ENCODE measurements at regions not wholly inside any gene's neighbourhood (a gene's known extent, or its start where the extent isn't known, plus 50 kb on each side); places are given as distances from the start of the nearest gene placed in this dataset.

DNA sequence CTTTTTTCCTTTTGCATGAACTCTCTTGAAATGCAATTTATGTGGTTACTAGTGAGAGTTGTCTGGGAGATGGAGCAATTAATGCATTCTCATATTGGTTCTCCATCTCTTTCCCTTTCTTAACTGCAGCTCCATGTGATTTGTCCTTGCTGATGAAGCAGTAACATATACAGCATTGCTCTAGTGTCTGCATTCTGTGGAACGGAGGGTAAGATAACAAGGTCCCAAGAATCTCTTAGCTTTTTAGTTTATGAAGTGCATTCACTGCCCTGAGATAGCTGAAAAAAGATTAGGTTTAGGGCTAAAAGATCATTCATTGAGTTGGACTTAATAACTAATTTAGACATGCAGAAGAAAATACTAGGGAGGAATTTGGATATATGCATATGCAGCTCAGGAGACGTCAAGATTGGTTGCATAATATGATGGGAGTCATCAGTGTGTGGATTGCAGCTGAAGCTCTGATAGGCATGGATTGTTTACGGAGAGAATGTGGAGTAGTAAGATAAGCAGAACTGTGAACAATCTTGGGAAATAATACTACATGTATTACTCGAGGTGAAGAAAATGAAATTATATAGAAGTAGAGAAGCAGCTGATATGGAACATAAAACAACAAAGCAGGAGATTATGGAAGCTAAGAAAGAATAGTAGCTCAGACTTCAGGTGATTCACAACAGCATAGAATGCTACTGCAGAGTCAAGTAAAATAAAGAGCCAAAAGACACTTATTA lies 404.7 kb downstream of the ARL4A start:
- BruUV-seq (replicated peaks) = no TSS peak
- Histone ChIP-seq H3K9me2 (ENCODE audit: insufficient read depth) (no peaks in the 10 kb centered on the region), H3K9me3 (ENCODE audit: control insufficient read depth in 1 of 2, insufficient read depth in 1 of 2, low read depth in 1 of 2, low read length in 2 of 2) (no peaks in the 10 kb centered on the region), H4K20me1 (ENCODE audit: insufficient read depth) (no peaks in the 10 kb centered on the region), H3K4me1 (ENCODE audit: control insufficient read depth in 1 of 2, insufficient read depth in 2 of 2, low read length in 2 of 2) (no peaks in the 10 kb centered on the region), H3K36me3 (ENCODE audit: control insufficient read depth in 1 of 2, insufficient read depth in 2 of 2, low read length in 2 of 2) (no peaks in the 10 kb centered on the region), H3K9ac (ENCODE audit: low read length) (no peak overlapping the region), H3K27me3 (ENCODE audit: insufficient read depth, low read length) (no peaks in the 10 kb centered on the region), H3K79me2 (ENCODE audit: insufficient read depth, low read length) (no peaks in the 10 kb centered on the region), H3K4me2 (ENCODE audit: low read length) (no peak overlapping the region), H2AFZ (ENCODE audit: low read depth, low read length, poor library complexity, severe bottlenecking) (no peak overlapping the region), H3K27ac (ENCODE audit: low read depth, low read length) (no peak overlapping the region), H3K4me3 (replicated peaks in 1 of 2; ENCODE audit: low read depth in 1 of 2, low read length in 2 of 2) (no peak overlapping the region)
- RAD21 ChIA-PET (ENCODE audit: low non-redundant PET in 1 of 2, low total read pairs in 2 of 2, uncharacterized antibody in 2 of 2, unreplicated experiment in 2 of 2) = no interaction called here
- intact Hi-C loops (cut with micrococcal nuclease) = no loop called here
- ATAC-seq (no peak), DNase-seq (ENCODE audit: low read depth, low spot score) (no peak)
- POLR2A ChIA-PET = no interaction called here
- CTCF ChIA-PET = no interaction called here
- TF ChIP-seq, protein P1, sequence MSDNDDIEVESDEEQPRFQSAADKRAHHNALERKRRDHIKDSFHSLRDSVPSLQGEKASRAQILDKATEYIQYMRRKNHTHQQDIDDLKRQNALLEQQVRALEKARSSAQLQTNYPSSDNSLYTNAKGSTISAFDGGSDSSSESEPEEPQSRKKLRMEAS (IDR thresholded peaks at IDR 0.05) = no peak
- no peak for TF ChIP-seq CTCF (IDR thresholded peaks at IDR 0.05 in 2 of 3, conservative IDR thresholded peaks at IDR 0.05 in 1 of 3; ENCODE audit: borderline replicate concordance in 1 of 3, insufficient read depth in 1 of 3, low read depth in 2 of 3, low read length in 2 of 3)
- TF ChIP-seq POLR2A (IDR thresholded peaks at IDR 0.05; ENCODE audit: borderline replicate concordance, extremely low read depth, insufficient read depth, insufficient read length) = no peak
- TF ChIP-seq SRF (IDR thresholded peaks at IDR 0.05; ENCODE audit: low read depth) = no peak
- no peak for TF ChIP-seq ELF1 (IDR thresholded peaks at IDR 0.05; ENCODE audit: borderline replicate concordance, low read depth)
- no peak for TF ChIP-seq ZNF274 (IDR thresholded peaks at IDR 0.05; ENCODE audit: low read depth, low read length)
- TF ChIP-seq CBX3 (IDR thresholded peaks at IDR 0.05; ENCODE audit: low read depth) = no peak
- TF ChIP-seq, protein P2, sequence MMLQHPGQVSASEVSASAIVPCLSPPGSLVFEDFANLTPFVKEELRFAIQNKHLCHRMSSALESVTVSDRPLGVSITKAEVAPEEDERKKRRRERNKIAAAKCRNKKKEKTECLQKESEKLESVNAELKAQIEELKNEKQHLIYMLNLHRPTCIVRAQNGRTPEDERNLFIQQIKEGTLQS (IDR thresholded peaks at IDR 0.05) = no peak
- no peak for TF ChIP-seq ZFX (IDR thresholded peaks at IDR 0.05)
- TF ChIP-seq CEBPB (IDR thresholded peaks at IDR 0.05; ENCODE audit: low read depth) = no peak
- TF ChIP-seq REST (IDR thresholded peaks at IDR 0.05; ENCODE audit: low read depth) = no peak

Measured in HCT116 (cell line).